Activated T-helper 1 cell treated with Interleukin-2 at 50 U/mL for 16 hours (primary cell): ENCODE measurements at regions not wholly inside any gene's neighbourhood (a gene's known extent, or its start where the extent isn't known, plus 50 kb on each side); places are given as distances from the start of the nearest gene placed in this dataset.

ENCODE experiments used
- DNase-seq: peaks from one replicate; pipeline ENCODE4 v3.0.0-alpha.2; 2020; ENCODE audit warnings: low read depth

DNA sequence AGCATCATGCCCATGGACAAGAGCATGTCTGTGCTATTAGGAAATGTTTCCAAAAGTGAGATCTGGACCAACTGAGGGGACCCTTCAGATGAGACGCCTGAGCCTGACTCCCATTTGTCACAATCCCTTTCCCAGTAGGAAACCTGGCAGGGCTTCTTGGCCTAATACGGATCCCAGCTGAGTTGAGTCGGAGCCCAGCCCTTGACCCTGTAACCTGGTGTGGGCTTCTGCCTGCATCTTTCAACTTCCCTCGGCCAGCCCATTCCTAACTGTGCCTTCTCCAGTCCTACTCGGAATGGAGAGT is 148.3 kb downstream of the IRX2 start:
- DNase-seq = no peak

DNA sequence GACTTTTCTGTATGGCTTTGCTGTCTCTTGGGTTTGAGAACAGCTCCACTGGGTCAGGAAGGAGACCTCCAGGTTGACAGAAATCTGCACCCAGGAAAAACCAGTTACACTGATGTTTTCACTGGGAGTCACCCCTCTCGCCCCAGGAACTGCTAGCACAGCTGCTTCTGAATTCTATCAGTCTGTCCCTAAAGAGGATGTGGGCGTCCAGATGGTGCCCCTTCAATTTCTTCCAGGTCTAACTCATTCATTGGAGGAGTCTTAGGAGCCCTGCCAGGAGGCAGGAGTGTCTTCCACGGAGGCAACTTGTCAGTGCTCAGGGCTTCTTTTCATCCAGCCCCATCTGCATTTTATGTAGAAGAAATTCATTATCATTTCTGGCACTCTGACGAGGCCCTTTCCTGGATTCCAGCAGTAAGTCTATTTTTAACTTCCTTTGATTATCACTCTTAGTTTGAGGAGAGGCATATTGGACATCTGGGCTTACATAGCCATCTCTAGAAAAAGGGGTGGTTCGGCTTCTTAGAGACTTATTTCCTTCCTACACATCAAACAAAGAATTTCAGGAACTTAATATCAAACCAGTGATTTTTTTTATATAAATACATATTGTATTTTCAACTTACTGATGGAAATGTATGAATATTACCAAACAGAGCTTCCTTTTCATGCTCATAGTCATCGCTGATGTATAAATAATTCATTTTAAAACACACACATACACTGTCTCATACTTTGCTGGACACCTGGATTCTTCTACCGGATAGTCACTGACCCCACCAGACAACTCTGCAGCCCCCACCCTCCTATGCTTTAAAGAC is 148.8 kb downstream of the IRX2 start:
- DNase-seq = no peak

DNA sequence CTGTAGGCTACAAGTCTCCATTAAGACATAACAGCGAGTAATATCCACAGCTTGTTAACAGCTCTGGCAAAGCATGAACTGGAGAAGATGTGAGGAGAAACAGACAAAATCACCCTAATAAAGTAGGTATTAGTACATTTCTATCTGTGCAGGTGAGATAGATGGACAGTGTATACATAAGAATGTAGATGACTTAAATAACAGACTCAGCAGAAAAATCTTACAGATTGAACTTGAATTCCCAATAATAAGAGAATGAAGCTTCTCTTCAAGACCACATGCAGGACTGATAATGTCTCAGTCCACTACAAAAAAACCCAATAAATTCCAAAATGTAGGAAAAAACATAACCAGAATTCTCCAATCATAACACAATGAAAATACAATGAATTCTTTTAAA is 153.0 kb downstream of the IRX2 start:
- no peak for DNase-seq

DNA sequence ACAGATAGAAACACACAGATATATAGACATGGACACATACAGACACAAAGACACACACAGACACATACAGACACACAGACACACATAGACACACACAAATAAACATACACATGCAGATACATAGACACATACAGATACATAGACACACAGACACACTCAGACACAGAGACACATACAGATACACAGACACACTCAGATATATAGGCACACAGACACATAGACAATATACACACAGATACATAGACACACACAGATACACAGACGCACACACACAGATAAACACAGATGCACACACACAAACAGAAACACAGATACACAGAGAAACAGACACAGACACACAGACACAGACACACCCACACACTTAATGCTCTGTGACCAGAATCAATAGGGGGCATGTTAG is 156.8 kb downstream of the IRX2 start:
- no peak for DNase-seq

DNA sequence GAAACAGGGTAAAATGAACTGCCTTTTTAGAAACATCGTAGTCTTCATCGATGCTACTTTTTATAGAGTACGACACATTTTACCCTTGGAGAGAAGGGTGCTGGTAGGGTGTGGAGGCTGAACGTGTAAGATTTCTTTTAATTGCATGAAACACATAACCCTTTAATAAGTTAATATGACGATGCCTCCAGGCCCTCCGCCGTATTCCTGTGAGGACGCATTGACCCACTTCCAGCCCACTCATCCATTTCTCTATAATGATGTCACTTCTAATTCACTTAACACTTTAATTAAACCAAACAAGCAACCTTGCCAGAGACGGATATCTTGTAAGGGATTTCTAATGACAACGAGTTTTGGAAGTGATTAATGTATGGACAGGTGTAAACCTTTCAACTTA is 158.7 kb downstream of the IRX2 start:
- no peak for DNase-seq

DNA sequence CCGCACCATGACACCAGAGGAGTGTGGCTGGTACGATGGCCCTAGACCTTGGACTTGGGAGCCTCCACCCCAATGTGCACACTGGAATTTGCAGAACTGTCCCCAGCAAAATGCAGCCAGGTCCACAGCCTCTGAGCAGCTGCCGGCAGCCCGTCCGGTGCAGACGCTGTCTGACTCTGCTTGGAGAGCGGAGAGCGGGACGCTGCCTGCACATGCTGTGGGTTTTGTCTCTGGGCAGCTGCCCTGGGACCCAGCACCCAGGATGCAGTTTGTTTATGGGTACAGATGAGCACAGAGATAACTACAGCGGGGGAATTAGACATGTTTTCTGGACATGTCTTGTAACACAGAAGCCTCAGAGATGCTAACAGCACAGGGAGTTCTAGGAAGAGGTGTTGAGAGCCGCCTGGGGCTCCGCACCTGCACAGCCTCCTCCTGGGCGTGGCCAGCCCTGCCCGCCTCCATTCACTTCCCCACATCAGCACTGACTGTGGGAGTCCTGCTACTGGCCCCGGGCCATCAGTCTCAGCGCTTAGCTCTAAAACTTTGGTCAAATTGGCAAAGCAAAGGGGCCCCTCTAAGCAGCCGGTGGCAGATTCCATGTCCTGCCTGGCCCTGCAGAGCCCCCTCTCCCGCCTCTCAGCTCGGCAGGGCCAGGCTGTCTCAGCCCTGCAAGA is 159.6 kb downstream of the IRX2 start:
- no peak for DNase-seq

DNA sequence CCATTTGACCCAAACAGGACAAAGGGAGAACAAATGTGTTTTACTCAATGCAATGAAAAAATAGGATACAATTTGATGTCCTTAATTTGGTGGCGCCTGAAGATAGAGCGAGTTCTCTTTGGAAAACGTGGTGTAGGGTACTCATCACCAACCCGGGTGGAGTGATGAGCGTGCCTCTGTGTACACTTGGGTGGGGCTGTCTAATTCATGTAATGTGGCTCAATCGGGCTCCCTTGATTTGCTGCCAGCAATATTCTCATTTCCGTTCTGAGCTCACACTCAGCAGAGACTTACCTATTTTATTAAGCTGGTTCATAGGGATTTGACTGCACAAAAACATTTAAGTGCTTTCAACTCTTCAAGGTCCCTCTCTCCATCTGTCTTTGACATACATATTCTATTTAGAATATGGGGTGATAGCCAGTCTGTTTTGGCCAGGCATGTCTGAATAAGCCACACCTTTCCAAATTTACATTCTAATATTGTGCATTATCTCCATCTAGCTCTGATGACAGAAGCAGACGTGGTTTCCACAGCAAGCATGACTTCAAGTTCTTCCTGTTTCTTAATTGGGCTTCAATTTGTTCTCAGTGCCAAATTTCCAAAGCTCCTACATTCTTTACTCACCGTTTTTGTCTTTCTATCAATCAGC is 162.5 kb downstream of the IRX2 start:
- no peak for DNase-seq

DNA sequence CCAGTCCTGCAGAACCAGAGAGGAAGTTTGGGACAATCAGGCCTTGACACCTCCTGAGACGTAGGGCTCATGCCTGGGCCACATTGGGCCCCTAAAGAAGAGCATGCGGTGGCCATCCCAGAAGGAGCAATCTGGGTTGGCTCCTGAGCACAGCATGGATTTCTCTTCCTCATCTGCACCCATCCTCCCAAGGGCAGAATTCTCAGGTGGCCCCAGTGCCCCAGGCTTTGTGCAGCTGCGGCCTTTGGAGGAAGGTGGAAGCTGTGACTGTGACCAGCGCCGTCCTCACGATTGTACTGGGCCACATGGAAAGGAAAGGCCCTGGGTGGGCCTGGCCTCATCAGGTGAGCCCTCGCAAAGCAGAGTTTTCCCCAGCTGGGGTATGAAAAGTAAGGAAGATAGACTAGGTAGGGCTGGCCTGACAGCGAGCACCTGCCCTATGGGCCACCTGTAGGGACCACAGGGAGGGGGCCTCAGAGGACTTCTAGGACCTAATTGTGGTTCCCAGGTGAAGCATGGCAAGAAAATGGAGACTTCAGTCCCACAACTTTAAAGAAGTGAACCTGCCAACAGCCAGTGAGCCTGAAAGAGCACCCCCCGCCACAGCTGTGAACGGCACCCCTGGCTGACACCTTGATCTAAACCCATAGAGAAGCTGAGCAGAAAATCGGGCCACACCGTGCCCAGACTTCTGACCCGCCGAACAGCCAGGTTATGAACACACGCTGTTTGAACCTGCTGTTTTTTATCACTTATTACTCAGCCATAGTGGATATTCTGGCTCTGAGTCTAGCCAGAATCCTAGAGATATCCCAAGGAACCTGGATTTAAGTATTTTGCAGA is 164.1 kb downstream of the IRX2 start:
- DNase-seq = no peak

DNA sequence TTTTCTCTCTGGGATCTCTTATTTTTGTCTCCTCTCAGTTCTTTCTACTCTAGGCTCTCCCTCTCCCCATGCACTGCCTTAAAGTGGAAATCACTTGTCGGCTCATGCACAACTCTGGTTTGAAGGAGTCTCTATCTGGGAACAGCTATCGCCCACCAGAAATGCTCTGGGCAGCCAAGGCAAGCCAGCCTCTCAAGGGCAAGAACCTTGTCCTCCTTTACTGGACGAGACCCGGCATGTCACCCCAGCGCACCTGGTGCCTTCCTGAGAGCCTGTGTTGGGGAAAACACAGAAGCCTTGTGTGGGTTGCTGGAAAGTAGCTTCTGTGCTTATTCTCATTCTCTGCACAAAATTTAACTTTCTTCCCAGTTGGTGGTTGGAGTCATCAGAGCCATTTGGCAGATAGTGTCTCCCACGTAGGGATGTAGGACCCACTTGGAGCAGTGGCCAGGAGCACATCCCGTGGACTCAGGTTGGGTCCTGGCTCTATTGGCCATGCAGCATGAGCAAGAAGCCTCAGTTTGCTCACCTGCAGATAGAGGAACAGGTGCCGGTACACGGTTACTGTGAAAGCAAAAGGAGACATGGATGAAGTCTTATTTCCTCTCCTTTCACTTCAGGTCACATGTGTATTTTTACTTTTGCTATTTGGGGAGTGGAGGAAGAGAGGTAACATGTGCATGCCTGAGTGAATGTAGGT is 165.3 kb downstream of the IRX2 start:
- DNase-seq = no peak

DNA sequence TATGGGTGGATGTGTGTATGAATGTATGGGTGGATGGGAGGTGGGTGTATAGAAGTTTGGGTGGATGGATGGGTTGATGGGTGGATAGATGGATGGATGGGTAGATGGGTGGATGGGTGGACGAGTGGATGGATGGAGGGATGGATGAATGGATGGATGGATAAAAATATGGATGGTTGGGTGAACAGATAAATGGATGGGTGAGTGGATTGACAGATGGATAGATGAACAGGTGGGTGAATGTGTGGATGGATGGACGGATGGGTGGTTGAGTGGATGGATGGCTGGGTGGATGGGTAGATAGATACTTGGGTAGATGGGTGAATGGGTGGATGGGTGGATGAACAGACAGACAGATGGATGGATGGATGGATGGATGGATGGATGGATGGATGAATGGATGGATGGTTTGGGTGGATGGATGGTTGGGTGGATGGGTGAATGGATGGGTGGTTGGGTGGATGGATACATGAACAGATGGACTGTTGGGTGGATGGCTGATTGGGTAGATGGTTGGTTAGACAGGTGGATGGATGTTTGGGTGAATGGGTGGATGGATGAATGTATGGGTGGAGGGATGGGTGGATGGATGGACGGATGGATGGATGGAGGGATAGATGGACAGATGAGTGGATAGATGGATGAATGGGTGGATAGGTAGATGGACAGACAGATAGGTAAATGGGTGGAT is 166.8 kb downstream of the IRX2 start:
- no peak for DNase-seq

DNA sequence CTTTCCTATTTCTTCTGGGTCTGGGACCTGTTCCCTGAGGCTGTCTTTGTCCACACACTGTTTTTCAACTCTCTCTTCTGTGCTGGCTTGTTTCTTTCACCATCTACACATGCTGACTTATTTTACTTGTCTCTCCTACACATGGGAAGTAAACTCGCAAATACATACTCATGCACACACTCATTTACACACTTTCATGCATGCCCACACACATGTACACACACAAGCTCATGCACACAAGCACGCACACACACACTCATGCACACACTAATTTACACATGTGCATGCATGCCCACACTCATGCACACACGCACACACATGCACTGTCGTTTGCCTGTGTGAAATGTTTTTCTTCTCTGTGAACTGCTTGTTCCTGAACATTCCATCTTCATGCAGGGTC is 169.0 kb downstream of the IRX2 start:
- DNase-seq = no peak

DNA sequence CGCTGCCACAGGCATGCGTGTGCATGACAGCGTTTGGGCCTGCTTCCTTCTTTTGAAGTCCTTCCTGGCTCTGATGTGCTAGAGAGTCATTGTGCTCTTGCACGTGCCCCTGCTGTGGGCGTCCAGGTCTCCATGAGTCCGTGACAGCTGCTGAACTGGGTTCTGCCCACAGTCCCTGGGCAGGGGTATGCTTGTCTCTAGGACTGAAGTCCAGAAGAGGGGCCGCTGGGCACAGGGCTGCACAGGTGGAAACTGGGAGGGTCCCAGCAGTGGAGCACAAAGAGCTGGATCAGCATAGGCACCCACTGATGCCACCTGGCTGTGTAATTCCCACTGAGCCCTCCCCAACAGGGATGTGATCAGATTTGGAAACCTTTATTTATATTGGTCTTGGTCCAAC is 169.4 kb downstream of the IRX2 start:
- DNase-seq = no peak

DNA sequence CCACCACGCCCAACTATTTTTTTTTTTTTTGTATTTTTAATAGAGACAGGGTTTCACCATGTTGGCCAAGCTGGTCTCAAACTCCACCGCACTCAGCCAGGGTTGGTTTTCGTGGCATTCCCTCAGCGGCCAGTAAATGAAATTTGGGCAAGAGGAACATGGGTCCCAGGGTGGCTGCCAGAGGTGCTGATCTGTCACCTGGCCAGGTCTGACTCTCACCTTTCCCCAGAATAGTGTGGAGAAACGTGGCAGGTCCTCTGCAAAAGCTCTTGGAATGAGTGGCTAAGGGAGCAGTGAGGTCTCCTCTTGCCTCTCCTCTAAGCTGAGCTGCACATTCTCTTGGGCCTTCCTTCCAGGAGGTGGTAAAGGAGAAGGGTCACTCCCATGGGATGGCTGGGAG is 170.1 kb downstream of the IRX2 start:
- DNase-seq = no peak

DNA sequence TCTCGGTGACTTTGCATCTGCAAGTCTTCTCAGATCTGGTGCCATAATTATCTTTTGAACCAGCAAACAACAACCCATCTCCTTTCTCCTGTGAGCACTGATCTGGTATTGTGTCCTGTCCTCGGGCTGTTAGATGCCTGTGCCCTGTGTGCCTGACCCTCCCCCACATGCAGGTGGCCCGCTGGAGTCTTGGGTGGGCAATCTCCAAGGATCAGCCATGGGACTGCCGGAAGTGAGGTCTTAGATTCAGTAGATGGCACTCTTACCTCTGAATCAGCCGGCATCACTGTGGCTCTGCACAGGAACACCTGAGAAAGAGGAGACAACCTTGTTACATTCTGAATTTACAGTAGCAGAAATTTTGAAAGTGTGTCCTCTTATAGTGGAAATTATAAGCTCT is 172.4 kb downstream of the IRX2 start:
- no peak for DNase-seq

DNA sequence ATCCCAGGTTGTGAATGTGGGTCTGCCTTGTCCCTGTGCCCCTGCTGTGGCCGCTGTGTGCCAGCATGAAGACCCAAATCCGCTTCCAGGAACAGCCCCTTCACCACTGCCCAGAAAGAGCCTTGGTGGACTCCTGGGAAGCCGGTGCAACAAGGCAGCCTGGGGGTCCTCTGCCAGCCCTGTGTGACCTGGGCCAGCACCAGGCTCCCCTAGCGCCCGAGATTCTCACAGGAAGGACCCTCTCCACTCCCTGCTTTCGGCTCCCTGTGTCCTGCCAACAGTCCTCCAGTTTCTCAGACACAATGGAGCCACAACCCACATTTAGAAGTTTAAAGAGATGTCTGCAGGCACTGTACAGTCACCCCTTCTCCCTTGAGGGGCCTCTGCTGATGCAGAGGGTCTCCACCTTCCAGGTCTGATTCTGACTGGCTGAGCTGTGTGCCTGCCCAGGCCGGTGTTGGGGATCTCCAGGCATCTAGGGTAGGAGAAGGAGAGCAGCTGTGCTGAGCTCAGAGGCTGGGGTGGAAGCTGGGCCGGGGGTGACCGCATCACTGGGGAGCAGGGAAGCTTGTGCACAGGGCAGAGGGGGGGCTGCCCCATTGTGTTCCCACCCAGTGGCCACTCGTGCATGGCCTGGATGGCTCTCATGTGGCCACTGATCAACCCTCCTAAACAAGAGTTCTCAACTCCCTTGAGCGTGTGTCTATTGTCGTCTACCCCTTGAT is 174.0 kb downstream of the IRX2 start:
- DNase-seq = no peak

DNA sequence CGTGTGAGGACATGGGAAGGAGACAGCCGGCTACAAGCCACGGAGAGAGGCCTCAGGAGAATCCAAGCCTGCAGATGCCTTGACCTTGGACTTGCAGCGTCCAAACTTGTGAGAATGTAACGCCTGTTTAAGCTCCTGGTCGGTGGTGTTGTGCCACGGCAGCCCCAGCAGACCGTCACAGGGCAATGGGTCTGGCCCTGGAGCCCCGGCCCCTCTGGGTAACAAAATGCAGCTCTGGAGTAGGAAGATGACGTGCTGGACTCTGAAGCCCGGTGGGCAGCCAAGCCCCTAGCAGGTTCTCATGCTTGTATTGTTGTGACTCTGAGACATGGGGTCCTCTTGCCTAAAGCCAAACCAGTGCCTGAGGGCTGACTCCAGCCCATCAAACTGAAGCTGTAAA is 174.7 kb downstream of the IRX2 start:
- DNase-seq = no peak

DNA sequence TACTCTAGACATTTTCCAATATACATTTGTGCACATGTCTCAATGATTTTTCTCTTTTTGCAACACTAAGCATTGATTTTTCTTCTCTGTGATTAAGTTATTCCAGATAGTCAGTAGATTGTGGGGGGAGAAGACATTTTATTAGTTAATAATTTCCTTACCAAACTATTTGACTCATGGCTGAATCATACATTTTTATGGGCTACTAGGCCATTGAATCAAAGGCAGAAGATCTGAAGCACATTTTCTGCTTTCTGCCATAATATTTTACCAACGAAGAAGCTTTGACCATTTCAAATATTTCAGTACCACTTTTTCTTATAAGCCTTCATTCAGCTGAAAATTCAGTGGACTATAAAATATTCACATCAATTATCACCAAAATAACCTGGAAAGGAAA is 175.6 kb downstream of the IRX2 start:
- DNase-seq = no peak

DNA sequence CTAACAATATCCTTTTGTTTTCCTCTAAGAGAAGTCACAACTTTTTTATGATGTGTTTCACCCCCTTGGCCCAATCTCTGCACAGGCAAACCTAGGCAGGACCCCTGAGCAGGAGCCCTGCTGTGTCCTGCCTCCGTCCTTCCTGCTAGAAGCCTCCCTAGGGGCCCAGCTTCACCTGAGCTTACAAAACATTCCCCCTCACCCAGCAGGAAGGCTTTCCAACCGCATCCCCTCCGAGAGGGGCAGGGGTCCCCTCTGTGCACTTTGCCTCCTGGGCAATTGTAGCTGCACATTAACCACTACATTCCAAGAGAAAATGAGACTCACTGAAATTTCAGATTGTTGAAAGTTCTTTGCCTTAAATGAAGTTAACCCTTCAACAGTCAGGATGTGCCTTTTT is 176.2 kb downstream of the IRX2 start:
- DNase-seq = no peak

DNA sequence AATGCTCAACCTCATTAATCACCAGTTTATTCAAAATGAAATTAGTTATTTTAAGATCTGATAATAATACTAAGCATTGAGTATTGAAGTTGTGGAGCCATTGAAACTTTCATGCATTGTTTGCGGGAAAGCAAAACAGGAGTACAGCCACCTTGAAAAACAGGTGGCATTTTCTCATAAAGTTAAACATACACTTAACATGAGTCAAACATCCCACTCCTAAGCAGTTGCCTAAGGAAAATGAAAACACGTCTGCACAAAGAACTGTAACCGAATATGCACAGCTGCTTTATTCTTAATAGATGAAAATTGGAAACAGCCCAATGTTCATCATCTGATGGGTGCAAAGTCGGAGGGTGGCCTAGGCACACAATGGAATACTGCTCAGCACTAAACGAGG is 177.3 kb downstream of the IRX2 start:
- no peak for DNase-seq

DNA sequence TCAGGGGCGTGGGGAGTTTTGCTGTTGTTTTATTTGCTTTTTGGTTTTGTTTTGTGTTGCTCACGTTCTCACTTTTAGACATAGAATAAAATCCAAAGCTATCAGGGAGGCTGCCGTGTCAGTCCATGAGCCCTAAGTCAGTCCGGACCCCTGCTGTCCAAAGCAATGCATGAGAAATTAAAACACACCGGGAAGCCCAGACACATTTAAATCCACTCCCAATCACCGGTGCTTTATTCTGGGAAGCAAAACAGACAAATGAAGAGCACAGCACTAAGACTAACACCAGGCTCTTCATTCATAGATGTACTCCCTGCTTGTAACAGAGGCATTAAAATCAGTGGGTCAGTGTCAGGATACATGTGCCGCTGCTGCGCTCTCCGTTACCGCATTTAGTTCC is 180.9 kb downstream of the IRX2 start:
- no peak for DNase-seq
